Effector memory CD8-positive, alpha-beta T cell (primary cell): ENCODE measurements at regions not wholly inside any gene's neighbourhood (a gene's known extent, or its start where the extent isn't known, plus 50 kb on each side); places are given as distances from the start of the nearest gene placed in this dataset.

Experiments
- ATAC-seq: fragments of 150-1000 bp; cut with Tn5 transposase; replicated peaks from 2 replicates; pipeline ENCODE4 v1.10.0; 2021; ENCODE audit warnings: mild to moderate bottlenecking, moderate library complexity
- DNase-seq, 3 experiments: peaks; one replicate each; pipeline ENCODE4 v3.0.0; 2021
- H3K27ac Mint-ChIP-seq, 2 donors: one replicate each; pipeline ENCODE4 v1.8.0; 2022; ENCODE audit warnings: mild to moderate bottlenecking in 2 of 2, mixed read lengths in 2 of 2, moderate library complexity in 2 of 2
- H3K27me3 Mint-ChIP-seq, 2 donors: one replicate each; pipeline ENCODE4 v1.8.0; 2022; ENCODE audit warnings: mixed read lengths in 2 of 2
- H3K36me3 Mint-ChIP-seq: one replicate; pipeline ENCODE4 v1.8.0; 2022; ENCODE audit warnings: mild to moderate bottlenecking, moderate library complexity, mixed read lengths; ENCODE audit not compliant: insufficient read depth
- H3K4me1 Mint-ChIP-seq, 2 donors: one replicate each; pipeline ENCODE4 v1.8.0; 2022; ENCODE audit warnings: low read depth in 2 of 2, mixed read lengths in 2 of 2
- H3K4me3 Mint-ChIP-seq, 2 donors: one replicate each; pipeline ENCODE4 v1.8.0; 2022; ENCODE audit warnings: mild to moderate bottlenecking in 2 of 2, mixed read lengths in 2 of 2, moderate library complexity in 2 of 2
- H3K9me3 Mint-ChIP-seq, 2 donors: one replicate each; pipeline ENCODE4 v1.8.0; 2022; ENCODE audit warnings: mixed read lengths in 2 of 2

GRCh38 chr9:105854026-105854782 lies 159.9 kb downstream of the TMEM38B start:
- no peak for ATAC-seq
- H3K4me1 Mint-ChIP-seq = peaks cover 3 to 6% of the 10 kb centered on the region in 2 donors
- DNase-seq = no peak
- H3K4me3 Mint-ChIP-seq = no peak overlapping the region
- H3K27ac Mint-ChIP-seq = no peak overlapping the region
- H3K27me3 Mint-ChIP-seq = no peaks in the 10 kb centered on the region
- H3K9me3 Mint-ChIP-seq = peaks cover 4 to 13% of the 10 kb centered on the region in 2 donors
- H3K36me3 Mint-ChIP-seq = peaks cover 3% of the 10 kb centered on the region

GRCh38 chr9:105854783-105855724 lies 160.7 kb downstream of the TMEM38B start:
- peaks cover 3 to 6% of the 10 kb centered on the region in 2 donors for H3K4me1 Mint-ChIP-seq
- H3K9me3 Mint-ChIP-seq = peaks cover 4 to 16% of the 10 kb centered on the region in 2 donors
- DNase-seq (no peak), ATAC-seq (no peak)
- H3K27ac Mint-ChIP-seq = no peak overlapping the region
- H3K27me3 Mint-ChIP-seq = no peaks in the 10 kb centered on the region
- no peak overlapping the region for H3K4me3 Mint-ChIP-seq
- peaks cover 4% of the 10 kb centered on the region for H3K36me3 Mint-ChIP-seq

DNA sequence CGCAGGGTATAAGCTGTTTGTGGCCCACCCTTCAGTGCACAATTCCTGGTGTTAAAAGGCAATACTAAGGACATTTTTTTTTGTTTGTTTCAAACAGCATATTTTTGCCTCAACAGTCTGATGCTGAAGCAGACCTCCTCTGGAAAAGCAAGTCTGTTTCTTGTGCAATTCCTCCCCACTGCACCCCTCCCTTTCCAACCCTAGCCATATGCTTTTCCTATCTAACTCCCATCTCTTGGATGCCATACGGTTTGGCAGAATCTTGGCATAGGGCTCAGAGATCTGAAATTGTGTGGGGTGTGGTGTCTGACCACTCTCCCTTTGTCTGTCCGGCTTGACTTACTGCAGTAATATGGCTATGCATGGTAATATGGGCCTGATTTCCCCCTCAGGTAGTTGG lies 161.6 kb downstream of the TMEM38B start:
- ATAC-seq (no peak), DNase-seq (no peak)
- Mint-ChIP-seq H3K36me3 (peaks cover 4% of the 10 kb centered on the region), H3K27me3 (no peaks in the 10 kb centered on the region), H3K9me3 (peaks cover 4 to 16% of the 10 kb centered on the region in 2 donors), H3K27ac (no peak overlapping the region), H3K4me1 (peaks cover 3 to 6% of the 10 kb centered on the region in 2 donors), H3K4me3 (no peak overlapping the region)

DNA sequence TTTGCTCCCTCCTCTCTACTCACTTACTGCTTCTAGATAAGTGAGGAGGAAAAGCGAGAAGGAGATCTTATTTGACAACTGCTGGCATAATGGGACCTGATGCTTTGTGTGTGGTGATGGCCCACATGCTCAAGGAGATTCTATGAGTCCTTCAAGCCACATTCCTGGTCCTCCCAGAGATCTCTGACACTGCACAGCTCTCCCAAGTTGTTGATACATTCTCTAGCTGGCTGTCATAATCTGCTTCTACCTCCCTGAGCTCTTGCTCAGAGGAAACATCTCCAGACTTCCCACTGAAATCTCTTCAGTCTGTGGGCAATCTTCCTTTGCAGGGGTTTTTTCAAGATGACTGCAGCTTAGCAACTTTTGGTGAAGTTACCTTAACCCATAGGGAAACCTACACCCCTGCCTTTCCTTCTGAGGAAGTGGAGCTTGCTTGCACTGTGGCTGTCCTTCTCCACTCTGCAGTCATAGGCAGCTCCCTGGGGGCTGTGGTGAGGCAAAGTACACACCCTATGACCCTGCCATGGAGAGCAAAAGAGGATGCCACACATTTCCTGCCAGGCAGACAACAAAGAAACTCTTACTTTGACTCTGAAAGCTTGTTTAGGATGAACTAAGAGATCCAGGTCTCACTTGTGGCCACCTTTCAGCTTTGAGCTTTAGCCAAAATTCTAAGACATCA lies 163.8 kb downstream of the TMEM38B start:
- H3K9me3 Mint-ChIP-seq = peaks cover 6 to 8% of the 10 kb centered on the region in 2 donors
- H3K27me3 Mint-ChIP-seq = no peaks in the 10 kb centered on the region
- H3K27ac Mint-ChIP-seq = no peak overlapping the region
- H3K4me1 Mint-ChIP-seq = peaks cover 3 to 6% of the 10 kb centered on the region in 2 donors
- ATAC-seq (no peak), DNase-seq (no peak)
- H3K36me3 Mint-ChIP-seq = peaks cover 4% of the 10 kb centered on the region
- H3K4me3 Mint-ChIP-seq = no peak overlapping the region

DNA sequence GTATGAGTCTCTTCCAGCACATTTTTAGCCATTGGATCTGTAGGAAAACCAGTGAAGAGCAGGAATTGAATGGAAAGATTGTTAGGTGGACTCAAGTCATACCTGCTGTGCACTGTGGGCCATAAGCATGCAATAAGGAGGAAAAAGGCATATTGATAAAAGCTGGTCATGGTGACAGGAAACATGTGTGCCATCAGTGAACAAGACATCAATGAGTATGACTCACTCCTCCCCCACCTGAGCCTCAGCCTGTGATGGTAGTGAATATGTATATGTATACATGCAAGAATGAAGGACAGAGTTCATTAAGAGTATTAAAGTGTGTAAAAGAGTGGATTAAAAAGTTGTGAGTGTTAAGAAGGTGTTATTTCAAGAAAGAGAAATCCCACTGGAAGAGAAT lies 164.5 kb downstream of the TMEM38B start:
- H3K36me3 Mint-ChIP-seq = peaks cover 4% of the 10 kb centered on the region
- DNase-seq (no peak), ATAC-seq (no peak)
- H3K4me1 Mint-ChIP-seq = peaks cover 3 to 6% of the 10 kb centered on the region in 2 donors
- no peaks in the 10 kb centered on the region for H3K27me3 Mint-ChIP-seq
- H3K4me3 Mint-ChIP-seq = peak overlapping the region in 1 of 2 donors; percentile 51
- H3K27ac Mint-ChIP-seq = peak overlapping the region in 1 of 2 donors; percentile 1
- H3K9me3 Mint-ChIP-seq = peaks cover 6 to 8% of the 10 kb centered on the region in 2 donors

DNA sequence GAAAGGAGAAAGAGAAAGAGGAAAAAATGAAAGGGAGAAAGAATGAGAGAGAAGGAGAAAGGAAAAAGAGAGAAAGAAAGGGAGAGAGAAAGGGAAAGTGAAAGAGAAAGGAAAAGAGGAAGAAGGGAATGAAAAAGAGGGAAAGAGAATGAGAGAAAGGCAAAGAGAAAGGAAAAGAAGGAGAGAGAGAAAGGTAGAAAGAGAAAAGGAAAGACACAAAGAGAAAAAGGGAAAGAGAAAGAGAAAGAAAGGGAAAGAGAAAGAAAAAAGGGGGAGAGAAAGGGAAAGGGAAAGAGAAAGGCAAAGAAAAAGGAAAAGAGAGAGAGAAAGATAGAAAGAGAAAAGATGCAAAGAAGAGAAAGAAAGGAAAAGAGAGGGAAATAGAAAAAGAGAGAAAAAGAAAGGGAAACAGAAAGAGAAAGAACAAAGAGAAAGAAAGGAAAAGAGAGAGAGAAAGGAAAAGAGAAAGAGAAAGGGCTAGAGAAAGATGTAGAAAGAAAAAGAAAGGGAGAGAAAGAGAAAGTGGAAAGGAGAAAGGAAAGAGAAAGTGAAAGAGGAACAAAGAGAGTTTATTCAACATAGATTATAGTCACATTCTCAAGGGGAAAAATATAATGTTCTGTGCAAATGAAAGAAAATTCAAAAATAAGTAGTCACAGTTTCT lies 165.2 kb downstream of the TMEM38B start:
- peak overlapping the region in 1 of 2 donors; percentile 51 for H3K4me3 Mint-ChIP-seq
- ATAC-seq (no peak), DNase-seq (no peak)
- peaks cover 3 to 6% of the 10 kb centered on the region in 2 donors for H3K4me1 Mint-ChIP-seq
- peak overlapping the region in 1 of 2 donors; percentile 1 for H3K27ac Mint-ChIP-seq
- no peaks in the 10 kb centered on the region for H3K27me3 Mint-ChIP-seq
- H3K9me3 Mint-ChIP-seq = peaks cover 6 to 8% of the 10 kb centered on the region in 2 donors
- peaks cover 4% of the 10 kb centered on the region for H3K36me3 Mint-ChIP-seq

GRCh38 chr9:105860516-105860915 lies 166.2 kb downstream of the TMEM38B start:
- Mint-ChIP-seq H3K27me3 (no peaks in the 10 kb centered on the region), H3K27ac (no peak overlapping the region), H3K9me3 (peaks cover 6 to 8% of the 10 kb centered on the region in 2 donors), H3K4me1 (peaks cover 3 to 6% of the 10 kb centered on the region in 2 donors), H3K4me3 (no peak overlapping the region), H3K36me3 (peaks cover 4% of the 10 kb centered on the region)
- no peak for ATAC-seq
- DNase-seq = no peak

GRCh38 chr9:105861972-105862371 lies 167.6 kb downstream of the TMEM38B start:
- Mint-ChIP-seq H3K27ac (no peak overlapping the region), H3K4me1 (peaks cover 3 to 6% of the 10 kb centered on the region in 2 donors), H3K36me3 (peaks cover 4% of the 10 kb centered on the region), H3K27me3 (no peaks in the 10 kb centered on the region), H3K4me3 (no peak overlapping the region), H3K9me3 (peaks cover 6 to 8% of the 10 kb centered on the region in 2 donors)
- DNase-seq = no peak
- ATAC-seq = no peak

DNA sequence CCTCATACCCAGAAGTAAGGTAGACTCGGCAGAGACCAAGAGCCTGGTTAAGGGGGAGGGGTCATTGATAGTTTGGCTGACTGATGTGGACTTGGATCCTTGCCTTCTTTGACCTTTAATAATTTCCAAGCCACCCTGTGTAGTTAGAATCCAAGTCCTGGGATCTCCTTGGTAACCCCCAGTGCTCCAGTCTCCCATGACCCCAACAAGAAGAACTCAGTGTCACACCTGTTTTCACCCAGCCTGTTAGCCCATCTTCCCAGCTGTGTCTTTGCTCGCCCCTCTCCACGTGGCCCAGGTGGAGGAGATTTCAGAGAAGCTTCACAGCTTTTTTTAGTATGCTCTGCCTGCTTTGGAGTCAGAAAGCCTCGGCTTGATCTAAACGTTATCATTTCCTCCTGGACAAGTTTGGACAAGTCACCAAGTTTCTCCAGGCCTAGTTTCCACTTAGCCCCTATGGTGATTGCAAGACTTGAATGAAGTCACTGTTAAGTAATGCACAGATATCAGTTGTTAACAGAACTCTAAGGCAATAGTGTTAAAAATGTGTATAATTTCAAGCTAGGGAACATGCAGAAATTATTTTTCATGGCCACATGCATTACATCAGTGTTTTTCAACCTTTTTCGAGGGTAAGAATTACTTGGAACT lies 170.0 kb downstream of the TMEM38B start:
- Mint-ChIP-seq H3K9me3 (peaks cover under 1 to 3% of the 10 kb centered on the region in 2 donors), H3K36me3 (no peaks in the 10 kb centered on the region), H3K27ac (no peak overlapping the region), H3K27me3 (no peaks in the 10 kb centered on the region), H3K4me1 (no peaks in the 10 kb centered on the region), H3K4me3 (no peak overlapping the region)
- DNase-seq = no peak
- ATAC-seq = no peak

GRCh38 chr9:105865285-105865684 lies 170.9 kb downstream of the TMEM38B start:
- DNase-seq (no peak), ATAC-seq (no peak)
- no peaks in the 10 kb centered on the region for H3K4me1 Mint-ChIP-seq
- no peak overlapping the region for H3K4me3 Mint-ChIP-seq
- H3K36me3 Mint-ChIP-seq = no peaks in the 10 kb centered on the region
- H3K27ac Mint-ChIP-seq = no peak overlapping the region
- H3K27me3 Mint-ChIP-seq = no peaks in the 10 kb centered on the region
- H3K9me3 Mint-ChIP-seq = peaks cover 0 to 3% of the 10 kb centered on the region in 2 donors

GRCh38 chr9:105871540-105871939 lies 177.2 kb downstream of the TMEM38B start:
- H3K36me3 Mint-ChIP-seq = no peaks in the 10 kb centered on the region
- no peak overlapping the region for H3K4me3 Mint-ChIP-seq
- no peak for DNase-seq
- no peaks in the 10 kb centered on the region for H3K4me1 Mint-ChIP-seq
- ATAC-seq = no peak
- peaks cover 0 to 1% of the 10 kb centered on the region in 2 donors for H3K9me3 Mint-ChIP-seq
- H3K27me3 Mint-ChIP-seq = peaks cover 0 to 9% of the 10 kb centered on the region in 2 donors
- no peak overlapping the region for H3K27ac Mint-ChIP-seq

- no peak for DNase-seq
- no peak overlapping the region for H3K27ac Mint-ChIP-seq
- no peak for ATAC-seq
- H3K4me3 Mint-ChIP-seq = no peak overlapping the region
- H3K27me3 Mint-ChIP-seq = peaks cover 0 to 10% of the 10 kb centered on the region in 2 donors
- no peaks in the 10 kb centered on the region for H3K4me1 Mint-ChIP-seq
- no peaks in the 10 kb centered on the region for H3K36me3 Mint-ChIP-seq
- H3K9me3 Mint-ChIP-seq = no peaks in the 10 kb centered on the region
These were observed 179.5 kb downstream of the TMEM38B start for GRCh38 chr9:105873801-105874200.
